Suprapubic skin (tissue), 4 donors: ENCODE measurements at regions not wholly inside any gene's neighbourhood (a gene's known extent, or its start where the extent isn't known, plus 50 kb on each side); places are given as distances from the start of the nearest gene placed in this dataset.

Experiments
- DNase-seq, 2 donors: peaks; one replicate each; pipeline ENCODE4 v3.0.0-alpha.2; 2019; ENCODE audit warnings: low spot score in 2 of 2
- H3K27ac ChIP-seq: fragments of 200-600 bp; sonication (generic); one replicate; pipeline ENCODE4 v1.5.1; 2019
- H3K27me3 ChIP-seq: fragments of 200-600 bp; sonication (generic); one replicate; pipeline ENCODE4 v1.5.1; 2019
- H3K36me3 ChIP-seq: fragments of 200-600 bp; sonication (generic); one replicate; pipeline ENCODE4 v1.5.1; 2019
- H3K4me1 ChIP-seq: fragments of 200-600 bp; sonication (generic); one replicate; pipeline ENCODE4 v1.5.1; 2019
- H3K4me3 ChIP-seq: fragments of 200-600 bp; sonication (generic); one replicate; pipeline ENCODE4 v1.5.1; 2019; ENCODE audit warnings: mild to moderate bottlenecking
- H3K9me3 ChIP-seq: fragments of 200-600 bp; sonication (generic); one replicate; pipeline ENCODE4 v1.5.1; 2019
- CTCF ChIP-seq, 2 donors: fragments of 200-600 bp in 1 of 2; fragments of 450-650 bp in 1 of 2; sonication (generic) in 1 of 2; IDR thresholded peaks; one replicate each; pipeline ENCODE4 v1.5.1; 2016 to 2019; ENCODE audit warnings: antibody characterized with exemption in 2 of 2, mild to moderate bottlenecking in 1 of 2, moderate library complexity in 1 of 2
- EP300 ChIP-seq: sonication (generic); formaldehyde crosslinking; IDR thresholded peaks from one replicate; pipeline ENCODE4 v1.6.1; 2017; ENCODE audit warnings: antibody characterized with exemption
- POLR2A ChIP-seq, 2 donors: fragments of 450-650 bp; IDR thresholded peaks; one replicate each; pipeline ENCODE4 v1.6.1; 2017; ENCODE audit warnings: antibody characterized with exemption in 2 of 2, mild to moderate bottlenecking in 2 of 2, moderate library complexity in 2 of 2
- POLR2AphosphoS5 ChIP-seq, 3 donors: sonication (generic); formaldehyde crosslinking; IDR thresholded peaks; one replicate each; pipeline ENCODE4 v1.6.1; 2017; ENCODE audit warnings: antibody characterized with exemption in 3 of 3
- WGBS: methylation state at CpG from one replicate; pipeline ENCODE4 v1.1.5; 2018; 5-methylcytosine and 5-hydroxymethylcytosine counted together

DNA sequence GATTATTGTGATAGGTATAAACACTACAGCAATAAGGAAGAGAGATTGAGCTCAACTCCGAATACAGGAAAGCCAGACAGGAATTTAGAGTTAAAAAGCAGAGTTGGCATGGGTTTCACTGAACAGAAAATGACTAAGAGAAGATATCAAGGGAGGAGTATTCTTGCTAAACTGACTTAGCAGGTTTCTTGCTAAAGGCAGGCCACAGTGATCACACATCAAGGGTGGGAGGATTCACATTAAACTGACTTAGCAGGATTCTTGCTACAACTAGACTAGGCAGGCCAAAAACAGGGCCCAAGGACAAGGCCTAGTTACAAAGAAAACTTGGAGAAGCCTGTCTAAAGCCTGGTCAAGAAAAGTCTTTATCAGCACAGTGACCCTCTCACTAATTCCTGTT, 195.1 kb downstream of the MAGEB5 start:
- H3K9me3 ChIP-seq = no peaks in the 10 kb centered on the region
- DNase-seq = no peak
- no peaks in the 10 kb centered on the region for H3K36me3 ChIP-seq
- no peak overlapping the region for H3K4me3 ChIP-seq
- TF ChIP-seq CTCF (IDR thresholded peaks at IDR 0.05) = no peak
- TF ChIP-seq EP300 = no peak
- TF ChIP-seq POLR2A (IDR thresholded peaks at IDR 0.05) = no peak
- TF ChIP-seq POLR2AphosphoS5 (IDR thresholded peaks at IDR 0.05) = no peak
- 31% methylated on average over 1 of the region's 1 CpG for WGBS
- H3K27me3 ChIP-seq = no peaks in the 10 kb centered on the region
- no peak overlapping the region for H3K27ac ChIP-seq
- H3K4me1 ChIP-seq = no peaks in the 10 kb centered on the region

GRCh38 chrX:26409636-26410035, 193.7 kb downstream of the MAGEB5 start:
- Histone ChIP-seq H3K4me3 (no peak overlapping the region), H3K4me1 (no peaks in the 10 kb centered on the region), H3K27ac (no peak overlapping the region), H3K27me3 (no peaks in the 10 kb centered on the region), H3K36me3 (no peaks in the 10 kb centered on the region), H3K9me3 (no peaks in the 10 kb centered on the region)
- TF ChIP-seq CTCF (IDR thresholded peaks at IDR 0.05) = no peak
- no peak for TF ChIP-seq POLR2AphosphoS5 (IDR thresholded peaks at IDR 0.05)
- TF ChIP-seq POLR2A (IDR thresholded peaks at IDR 0.05) = no peak
- TF ChIP-seq EP300 = no peak
- WGBS = 46% methylated on average over 5 of the region's 5 CpGs
- no peak for DNase-seq

- Histone ChIP-seq H3K9me3 (no peaks in the 10 kb centered on the region), H3K27me3 (no peaks in the 10 kb centered on the region), H3K36me3 (no peaks in the 10 kb centered on the region), H3K4me1 (no peaks in the 10 kb centered on the region), H3K4me3 (no peak overlapping the region), H3K27ac (no peak overlapping the region)
- no peak for TF ChIP-seq POLR2A (IDR thresholded peaks at IDR 0.05)
- no peak for TF ChIP-seq POLR2AphosphoS5 (IDR thresholded peaks at IDR 0.05)
- no peak for TF ChIP-seq CTCF (IDR thresholded peaks at IDR 0.05)
- TF ChIP-seq EP300 = no peak
- 71% methylated on average over 4 of the region's 4 CpGs for whole genome bisulfite sequencing
- DNase-seq = no peak
Measured at GRCh38 chrX:26387906-26388305, 171.9 kb downstream of the MAGEB5 start.

DNA sequence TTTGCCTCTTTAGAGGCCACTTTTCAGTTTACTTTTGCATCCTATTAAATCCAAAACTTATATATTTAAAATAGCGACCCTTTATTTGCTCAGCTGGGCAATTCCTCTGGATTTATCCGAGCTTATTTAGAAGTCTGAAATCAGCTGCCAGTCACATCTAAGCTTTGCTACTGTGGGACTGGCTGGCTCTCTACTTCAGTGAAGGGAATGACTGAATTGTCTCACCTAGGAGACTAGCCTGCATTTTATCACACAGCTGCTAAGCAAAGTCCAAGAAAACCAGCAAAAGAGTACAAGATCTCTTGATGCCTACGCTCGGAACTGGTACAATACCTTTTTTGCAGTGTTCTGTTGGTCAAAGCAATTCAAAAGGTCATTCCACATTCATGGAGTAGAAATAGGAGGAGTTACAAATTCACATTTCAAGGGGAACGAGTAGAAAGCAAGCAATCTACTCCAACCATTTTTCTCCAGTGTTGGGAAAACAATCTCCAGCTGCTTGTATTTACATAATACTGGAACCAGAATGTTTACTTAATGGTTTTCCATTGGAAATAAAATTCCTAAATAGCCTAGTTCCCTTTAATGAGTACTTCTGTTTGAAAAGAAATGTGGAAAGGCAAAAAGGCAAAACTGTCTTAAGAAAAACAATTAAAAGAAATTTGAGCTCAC, 160.2 kb downstream of the MAGEB5 start:
- Histone ChIP-seq H3K4me1 (no peaks in the 10 kb centered on the region), H3K4me3 (no peak overlapping the region), H3K27ac (no peak overlapping the region), H3K27me3 (no peaks in the 10 kb centered on the region), H3K9me3 (no peaks in the 10 kb centered on the region), H3K36me3 (no peaks in the 10 kb centered on the region)
- WGBS = 63% methylated on average over 5 of the region's 5 CpGs
- TF ChIP-seq POLR2A (IDR thresholded peaks at IDR 0.05) (no peak), EP300 (no peak), CTCF (IDR thresholded peaks at IDR 0.05) (no peak), POLR2AphosphoS5 (IDR thresholded peaks at IDR 0.05) (no peak)
- no peak for DNase-seq

GRCh38 chrX:26375346-26375745, 159.4 kb downstream of the MAGEB5 start:
- Histone ChIP-seq H3K9me3 (no peaks in the 10 kb centered on the region), H3K4me1 (no peaks in the 10 kb centered on the region), H3K27me3 (no peaks in the 10 kb centered on the region), H3K4me3 (no peak overlapping the region), H3K27ac (no peak overlapping the region), H3K36me3 (no peaks in the 10 kb centered on the region)
- no peak for DNase-seq
- 69% methylated on average over 3 of the region's 3 CpGs for WGBS
- no peak for TF ChIP-seq POLR2AphosphoS5 (IDR thresholded peaks at IDR 0.05)

- Histone ChIP-seq H3K27ac (no peak overlapping the region), H3K4me3 (no peak overlapping the region), H3K36me3 (no peaks in the 10 kb centered on the region), H3K4me1 (no peaks in the 10 kb centered on the region), H3K27me3 (no peaks in the 10 kb centered on the region), H3K9me3 (no peaks in the 10 kb centered on the region)
- no peak for DNase-seq
- TF ChIP-seq EP300 (no peak), POLR2A (IDR thresholded peaks at IDR 0.05) (no peak), POLR2AphosphoS5 (IDR thresholded peaks at IDR 0.05) (no peak), CTCF (IDR thresholded peaks at IDR 0.05) (no peak)
- 65% methylated on average over 5 of the region's 5 CpGs for WGBS
Measured at GRCh38 chrX:26373829-26374228, 157.9 kb downstream of the MAGEB5 start.
